ENCODE measurements at regions not wholly inside any gene's neighbourhood (a gene's known extent, or its start where the extent isn't known, plus 50 kb on each side); places are given as distances from the start of the nearest gene placed in this dataset.

- TF ChIP-seq CTCF (IDR thresholded peaks at IDR 0.05; ENCODE audit: low read depth, low read length, poor library complexity, severe bottlenecking) = no peak
- no peak for TF ChIP-seq EZH2phosphoT487 (IDR thresholded peaks at IDR 0.05; ENCODE audit: borderline replicate concordance, low read length)
These were observed 147.7 kb upstream of the GRIA3 start for GRCh38 chrX:123036401-123036800.
